Stimulated activated CD8-positive, alpha-beta memory T cell treated with anti-CD3 and anti-CD28 coated beads, Interleukin-4, amount 100 ng/mL, for 48 hours (primary cell): ENCODE measurements at regions not wholly inside any gene's neighbourhood (a gene's known extent, or its start where the extent isn't known, plus 50 kb on each side); places are given as distances from the start of the nearest gene placed in this dataset.
A peak's percentile ranks its signal among the peaks of the same experiment; 100 is the strongest.

Source experiments
- DNase-seq: peaks from one replicate; pipeline ENCODE4 v3.0.0-alpha.2; 2020

DNA sequence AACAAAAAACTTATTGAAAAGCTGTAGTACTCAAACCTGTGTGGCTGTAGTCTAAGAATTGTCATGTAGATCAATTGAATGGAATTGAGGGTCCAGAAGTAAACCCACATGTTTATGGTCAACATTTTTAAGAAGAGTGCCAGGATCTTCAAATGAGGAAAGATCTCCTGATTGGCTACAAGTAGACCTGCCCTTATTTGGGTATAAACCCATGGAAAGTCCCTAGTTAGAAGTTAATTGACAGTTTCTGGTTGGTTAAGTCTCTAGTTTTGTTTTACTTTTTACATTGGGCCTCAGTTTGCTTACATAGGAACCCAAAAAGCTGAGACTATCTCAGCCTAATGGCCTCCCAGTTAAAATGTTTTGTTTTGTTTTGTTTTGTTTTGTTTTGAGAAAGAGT, 91.9 kb upstream of the RESF1 start:
- no peak for DNase-seq

DNA sequence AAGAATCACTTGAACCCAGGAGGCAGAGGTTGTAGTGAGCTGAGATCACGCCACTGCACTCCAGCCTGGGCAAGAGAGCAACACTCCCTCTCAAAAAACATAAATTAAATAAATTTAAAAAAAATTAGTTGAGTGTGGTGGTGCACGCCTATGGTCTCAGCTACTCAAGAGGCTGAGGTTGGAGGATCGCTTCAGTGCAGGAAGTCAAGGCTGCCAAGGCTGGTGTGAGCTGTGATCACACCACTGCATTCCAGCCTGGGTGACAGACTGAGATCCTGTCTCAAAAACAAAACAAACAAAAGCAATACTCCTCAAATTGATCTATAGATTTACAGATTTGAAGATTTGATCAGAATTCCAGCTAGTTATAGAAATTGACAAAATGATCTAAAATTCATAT, 92.7 kb upstream of the RESF1 start:
- no peak for DNase-seq

DNA sequence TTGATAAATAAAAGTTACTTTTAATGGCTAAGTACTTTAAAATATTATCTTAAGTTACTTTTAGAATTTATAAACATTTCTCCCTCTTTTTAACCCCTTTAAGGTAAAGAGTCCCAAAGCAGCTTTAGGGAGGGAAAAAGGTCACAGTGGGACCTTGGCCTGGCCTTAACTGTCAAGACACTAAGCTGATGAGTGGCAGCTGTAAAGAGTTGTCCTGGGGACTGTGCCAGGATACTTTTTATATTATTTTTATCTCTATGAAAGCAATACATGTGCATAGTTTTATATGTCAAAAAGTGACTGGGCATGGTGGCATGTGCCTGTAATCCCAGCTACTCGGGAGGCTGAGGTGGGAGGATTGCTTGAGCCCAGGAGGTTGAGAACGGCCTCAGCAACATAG, 94.2 kb upstream of the RESF1 start:
- no peak for DNase-seq

DNA sequence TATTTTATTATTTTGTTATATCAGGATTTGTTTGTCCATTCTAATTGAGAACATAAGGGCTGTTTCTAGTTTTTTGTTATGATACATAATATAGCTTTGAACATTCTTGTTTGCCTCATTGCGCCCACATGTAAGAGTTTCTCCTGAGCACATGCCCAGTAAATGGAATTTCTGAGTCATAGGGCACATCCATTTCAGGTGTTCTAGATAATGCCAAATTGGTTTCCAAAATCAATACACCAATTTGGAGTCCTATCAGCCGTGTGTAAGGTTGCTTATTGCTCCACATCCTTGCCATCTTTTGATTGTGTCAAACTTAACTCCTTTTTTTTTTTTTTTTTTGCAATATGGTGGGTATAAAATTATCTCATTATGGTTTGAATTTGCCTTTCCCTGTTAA, 97.9 kb upstream of the RESF1 start:
- DNase-seq, result no peak

- no peak for DNase-seq
These were observed 98.8 kb upstream of the RESF1 start for GRCh38 chr12:31860401-31860800.

DNA sequence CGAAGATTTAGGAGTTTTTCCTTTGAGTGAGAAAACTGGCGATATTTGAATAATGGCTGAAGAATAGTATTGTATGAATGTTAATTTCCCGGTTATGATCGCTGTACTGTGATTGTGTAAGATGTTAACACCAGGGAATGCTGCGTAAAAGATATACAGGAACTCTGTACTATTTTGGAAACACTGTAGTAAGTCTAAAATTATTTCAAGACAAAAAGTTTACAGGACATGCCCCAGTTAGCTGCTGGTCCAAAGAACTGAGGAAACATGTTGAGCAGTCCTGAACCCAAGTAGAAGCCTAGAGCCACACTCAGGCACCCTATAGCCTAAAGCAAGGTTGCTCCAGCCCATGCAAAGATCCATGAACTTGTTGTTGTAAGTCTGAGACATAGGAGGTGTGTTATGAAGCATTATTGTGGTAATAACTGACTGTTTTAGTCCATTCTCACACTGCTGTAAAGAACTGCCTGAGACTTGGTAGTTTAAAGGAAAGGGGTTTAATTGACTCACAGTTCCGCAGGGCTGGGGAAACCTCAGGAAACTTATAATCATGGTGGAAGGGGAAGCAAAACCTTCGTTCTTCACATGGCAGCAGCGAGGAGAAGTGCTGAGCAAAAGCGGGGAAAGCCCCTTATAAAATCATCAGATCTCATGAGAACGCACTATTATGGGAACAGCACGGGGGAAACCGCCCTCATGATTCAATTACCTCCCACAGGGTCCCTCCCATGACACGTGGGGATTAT, 99.8 kb upstream of the RESF1 start:
- DNase-seq, result no peak

DNA sequence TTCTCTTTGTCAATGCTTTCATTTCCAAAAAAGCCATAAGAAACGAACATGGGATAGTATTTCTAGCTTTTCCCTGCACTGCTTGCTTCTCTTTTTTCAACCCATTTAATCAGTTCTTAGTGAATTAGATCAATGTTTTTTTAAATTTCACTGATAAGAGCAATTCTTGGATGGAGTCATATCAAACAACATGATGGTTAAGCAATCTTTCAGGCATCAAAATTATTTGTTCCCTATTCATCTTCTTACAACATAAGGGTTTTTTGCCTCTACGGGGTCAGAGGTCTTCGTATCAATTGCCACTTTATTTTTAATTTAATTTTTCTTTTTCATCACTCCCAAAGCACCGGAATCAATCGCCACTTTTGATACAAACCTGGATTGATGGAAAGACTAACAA, 103.8 kb upstream of the RESF1 start:
- no peak for DNase-seq

- DNase-seq, result no peak
These were observed 105.2 kb upstream of the RESF1 start for GRCh38 chr12:31853977-31854376.

- DNase-seq, result no peak
These were observed 105.7 kb upstream of the RESF1 start for GRCh38 chr12:31853520-31853919.

- no peak for DNase-seq
These were observed 108.9 kb upstream of the RESF1 start for GRCh38 chr12:31850268-31850667.

GRCh38 chr12:31849090-31849687, 110.0 kb upstream of the RESF1 start:
- no peak for DNase-seq

- no peak for DNase-seq
These were observed 112.8 kb upstream of the RESF1 start for GRCh38 chr12:31846405-31846804.

GRCh38 chr12:31845613-31846322, 113.4 kb upstream of the RESF1 start:
- DNase-seq, result no peak

- DNase-seq, result no peak
These were observed 114.7 kb upstream of the AMN1 start for GRCh38 chr12:31843398-31844095.

DNA sequence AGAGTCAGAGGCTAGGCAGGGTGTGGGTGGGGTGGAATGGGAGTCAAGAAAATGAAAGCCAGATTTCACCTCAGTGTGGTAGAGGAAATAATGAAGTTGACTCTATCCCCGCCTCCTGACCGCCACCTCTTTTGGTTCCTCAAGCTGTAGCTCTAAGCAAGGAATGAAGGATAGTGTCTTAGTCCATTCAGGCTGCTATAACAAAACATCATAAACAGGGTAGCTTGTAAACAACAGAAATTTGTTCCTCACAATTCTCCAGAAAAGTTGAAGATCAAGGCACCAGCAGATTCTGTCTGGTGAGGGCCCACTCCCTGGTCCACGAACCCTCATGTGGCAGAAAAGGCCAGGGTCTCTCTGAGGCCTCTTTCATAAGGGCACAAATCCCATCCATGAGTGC, 109.1 kb upstream of the AMN1 start:
- no peak for DNase-seq

DNA sequence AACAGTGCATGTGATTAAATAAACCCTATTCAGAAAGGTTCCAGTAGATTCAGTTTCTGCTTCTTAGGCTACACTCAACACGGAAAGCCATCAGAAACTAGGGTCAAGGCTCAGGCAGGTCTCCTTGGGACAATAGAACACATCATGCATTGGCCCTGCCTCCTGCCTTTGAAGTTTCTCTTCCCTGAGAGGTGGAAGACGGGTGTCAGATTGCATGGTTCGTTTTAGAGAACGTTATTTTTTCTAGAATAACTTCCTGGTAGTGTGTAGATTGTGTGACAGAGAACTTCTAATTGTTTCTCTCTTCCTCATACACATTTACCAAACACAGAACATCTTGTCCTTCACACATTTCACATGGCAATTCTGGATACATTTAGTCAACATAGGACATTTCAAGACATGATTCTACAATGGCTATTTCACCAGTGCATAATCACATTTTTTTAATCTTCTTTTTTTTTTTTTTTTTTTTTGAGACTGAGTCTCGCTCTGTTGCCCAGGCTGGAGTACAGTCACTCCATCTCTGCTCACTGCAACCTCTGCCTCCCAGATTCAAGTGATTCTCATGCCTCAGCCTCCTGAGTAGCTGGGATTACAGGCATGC, 106.6 kb upstream of the AMN1 start:
- DNase-seq, result no peak

DNA sequence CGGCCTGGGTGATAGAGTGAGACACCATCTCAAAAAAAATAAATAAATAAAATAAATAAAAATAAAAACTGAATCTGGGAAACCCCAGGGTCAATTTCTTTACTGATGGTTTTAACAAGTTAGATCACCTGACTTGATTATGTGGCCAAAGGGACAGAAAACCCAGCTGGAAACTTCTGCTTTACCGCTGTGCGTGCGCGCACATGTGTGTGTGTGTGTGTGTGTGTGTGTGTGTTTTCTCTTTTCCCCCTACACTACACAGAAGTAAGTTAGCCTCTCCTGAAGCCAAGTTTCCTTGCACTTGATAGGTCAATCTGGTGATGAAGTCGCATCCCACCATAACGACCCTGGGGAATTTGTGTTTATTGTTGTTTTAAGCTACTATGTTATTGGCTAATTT, 105.3 kb upstream of the AMN1 start:
- DNase-seq, result no peak

- peak; percentile 33 for DNase-seq
These were observed 104.2 kb upstream of the AMN1 start for GRCh38 chr12:31832740-31833729.

- no peak for DNase-seq
These were observed 99.2 kb upstream of the AMN1 start for GRCh38 chr12:31828071-31828470.

DNA sequence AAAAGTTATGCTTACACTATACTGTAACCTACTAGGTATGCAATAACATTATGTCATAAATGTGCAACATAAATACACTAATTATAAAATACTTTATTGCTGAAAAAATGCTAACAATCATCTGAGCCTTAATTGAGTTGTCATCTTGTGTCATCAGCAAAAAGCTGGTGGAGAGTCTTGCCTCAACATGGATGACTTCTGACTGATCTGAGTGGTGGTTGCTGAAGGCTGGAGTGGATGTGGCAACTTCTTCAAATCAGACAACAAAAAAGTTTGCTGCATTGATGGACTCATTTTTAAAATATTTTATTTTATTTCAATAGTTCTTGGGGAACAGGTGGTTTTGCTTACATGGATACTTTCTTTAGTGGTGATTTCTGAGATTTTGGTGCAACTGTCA, 93.9 kb upstream of the AMN1 start:
- no peak for DNase-seq

DNA sequence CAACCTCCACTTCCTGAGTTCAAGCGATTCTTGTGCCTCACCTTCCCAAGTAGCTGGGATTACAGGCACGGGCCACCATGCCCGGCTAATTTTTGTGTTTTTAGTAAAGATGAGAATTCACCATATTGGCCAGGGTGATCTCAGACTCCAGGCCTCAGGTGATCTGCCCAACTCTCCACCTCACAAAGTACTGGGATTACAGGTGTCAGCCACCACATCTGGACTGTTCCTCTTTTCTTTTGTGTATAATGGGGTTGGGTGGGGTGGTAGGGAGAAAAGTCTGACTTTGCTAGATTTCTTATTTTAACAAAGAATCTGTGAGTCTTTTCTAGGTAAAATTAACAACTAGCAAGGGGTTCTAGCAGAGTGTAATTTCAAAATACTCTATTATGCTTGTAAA, 92.7 kb upstream of the AMN1 start:
- DNase-seq, result no peak

GRCh38 chr12:31820832-31821231, 92.0 kb upstream of the AMN1 start:
- DNase-seq, result no peak
